ENCODE measurements at regions not wholly inside any gene's neighbourhood (a gene's known extent, or its start where the extent isn't known, plus 50 kb on each side); places are given as distances from the start of the nearest gene placed in this dataset.

GRCh38 chr7:131028295-131028694 lies 294.3 kb upstream of the KLF14 start:
- POLR2A ChIA-PET, result no interaction called here
- Histone ChIP-seq H2AFZ (ENCODE audit: low read depth, low read length) (no peak overlapping the region), H3K4me3 (replicated peaks in 1 of 3; ENCODE audit: insufficient read depth in 1 of 3, low read depth in 1 of 3, low read length in 3 of 3) (no peak overlapping the region), H4K20me1 (replicated peaks; ENCODE audit: control insufficient read depth, extremely low read depth, insufficient read depth, low read length) (no peaks in the 10 kb centered on the region), H3K9me3 (replicated peaks; ENCODE audit: control insufficient read depth, insufficient read depth, low read length) (no peaks in the 10 kb centered on the region), H3K27ac (ENCODE audit: insufficient read depth, low read depth, low read length) (no peak overlapping the region), H3K9me1 (replicated peaks; ENCODE audit: control insufficient read depth, extremely low read depth, insufficient read depth, low read length) (no peaks in the 10 kb centered on the region), H3K4me2 (ENCODE audit: insufficient read depth, low read length) (no peak overlapping the region), H3K79me2 (ENCODE audit: control insufficient read depth, insufficient read depth, low read length) (no peaks in the 10 kb centered on the region), H3K36me3 (ENCODE audit: control insufficient read depth in 2 of 2, extremely low read depth in 1 of 2, insufficient read depth in 2 of 2, low read length in 2 of 2) (no peaks in the 10 kb centered on the region), H3K9ac (replicated peaks; ENCODE audit: extremely low read depth, insufficient read depth, low read length) (no peak overlapping the region), H3K4me1 (ENCODE audit: control insufficient read depth, extremely low read depth, insufficient read depth, low read length) (no peaks in the 10 kb centered on the region), H3K27me3 (ENCODE audit: control insufficient read depth in 2 of 2, insufficient read depth in 2 of 2, low read length in 2 of 2) (no peaks in the 10 kb centered on the region)
- TF ChIP-seq, protein P1, sequence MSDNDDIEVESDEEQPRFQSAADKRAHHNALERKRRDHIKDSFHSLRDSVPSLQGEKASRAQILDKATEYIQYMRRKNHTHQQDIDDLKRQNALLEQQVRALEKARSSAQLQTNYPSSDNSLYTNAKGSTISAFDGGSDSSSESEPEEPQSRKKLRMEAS (IDR thresholded peaks at IDR 0.05; ENCODE audit: insufficient read depth, insufficient read length), result no peak
- TF ChIP-seq EZH2 (IDR thresholded peaks at IDR 0.05; ENCODE audit: borderline replicate concordance, low read depth, low read length, severe bottlenecking), result no peak
- no peak for TF ChIP-seq MYC (IDR thresholded peaks at IDR 0.05; ENCODE audit: low read depth, low read length)
- TF ChIP-seq JUN (IDR thresholded peaks at IDR 0.05; ENCODE audit: borderline replicate concordance, insufficient read depth, insufficient read length, low read depth), result no peak
- TF ChIP-seq, protein P2, sequence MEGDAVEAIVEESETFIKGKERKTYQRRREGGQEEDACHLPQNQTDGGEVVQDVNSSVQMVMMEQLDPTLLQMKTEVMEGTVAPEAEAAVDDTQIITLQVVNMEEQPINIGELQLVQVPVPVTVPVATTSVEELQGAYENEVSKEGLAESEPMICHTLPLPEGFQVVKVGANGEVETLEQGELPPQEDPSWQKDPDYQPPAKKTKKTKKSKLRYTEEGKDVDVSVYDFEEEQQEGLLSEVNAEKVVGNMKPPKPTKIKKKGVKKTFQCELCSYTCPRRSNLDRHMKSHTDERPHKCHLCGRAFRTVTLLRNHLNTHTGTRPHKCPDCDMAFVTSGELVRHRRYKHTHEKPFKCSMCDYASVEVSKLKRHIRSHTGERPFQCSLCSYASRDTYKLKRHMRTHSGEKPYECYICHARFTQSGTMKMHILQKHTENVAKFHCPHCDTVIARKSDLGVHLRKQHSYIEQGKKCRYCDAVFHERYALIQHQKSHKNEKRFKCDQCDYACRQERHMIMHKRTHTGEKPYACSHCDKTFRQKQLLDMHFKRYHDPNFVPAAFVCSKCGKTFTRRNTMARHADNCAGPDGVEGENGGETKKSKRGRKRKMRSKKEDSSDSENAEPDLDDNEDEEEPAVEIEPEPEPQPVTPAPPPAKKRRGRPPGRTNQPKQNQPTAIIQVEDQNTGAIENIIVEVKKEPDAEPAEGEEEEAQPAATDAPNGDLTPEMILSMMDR (IDR thresholded peaks at IDR 0.05; ENCODE audit: extremely low read depth in 1 of 2, insufficient read depth in 1 of 2, low read depth in 1 of 2, low read length in 2 of 2), result no peak
- no peak for TF ChIP-seq POLR2AphosphoS5 (IDR thresholded peaks at IDR 0.05; ENCODE audit: insufficient read depth, low read depth, low read length)
- no TSS peak for BruUV-seq (replicated peaks)
- dilution Hi-C loops (cut with MboI; ENCODE audit: extremely low pct_ligation_motif_present, low sequenced_read_pairs), result no loop called here
- intact Hi-C loops (cut with micrococcal nuclease), result no loop called here
- FAIRE-seq, result no peak
- CTCF ChIA-PET, result interaction anchor here (2.3 kb wide), 2 partner anchors 12 to 131 kb away, joined by 8 to 9 read pairs; no protein-coding TSS in a partner anchor
- DNase-seq (ENCODE audit: low read depth, low spot score), result no peak
